Lower lobe of right lung (tissue), 2 donors: ENCODE measurements at regions not wholly inside any gene's neighbourhood (a gene's known extent, or its start where the extent isn't known, plus 50 kb on each side); places are given as distances from the start of the nearest gene placed in this dataset.

Experiments used
- ATAC-seq, 2 donors: fragments of 200-7000 bp; cut with Tn5 transposase; one replicate each; pipeline ENCODE4 v1.9.1; 2020 to 2022; ENCODE audit warnings: mild to moderate bottlenecking in 2 of 2, moderate library complexity in 2 of 2
- DNase-seq: peaks from one replicate; pipeline ENCODE4 v3.0.0-alpha.2; 2020
- H3K27ac ChIP-seq: fragments of 200-600 bp; one replicate; pipeline ENCODE4 v1.8.0; 2022
- H3K27me3 ChIP-seq: fragments of 200-600 bp; one replicate; pipeline ENCODE4 v1.8.0; 2022; ENCODE audit warnings: low read depth
- H3K36me3 ChIP-seq: fragments of 200-600 bp; one replicate; pipeline ENCODE4 v1.8.0; 2022; ENCODE audit warnings: mild to moderate bottlenecking
- H3K4me1 ChIP-seq: fragments of 200-600 bp; one replicate; pipeline ENCODE4 v1.8.0; 2022
- H3K4me3 ChIP-seq: fragments of 200-600 bp; one replicate; pipeline ENCODE4 v1.8.0; 2022; ENCODE audit warnings: mild to moderate bottlenecking
- H3K9me3 ChIP-seq: fragments of 200-600 bp; one replicate; pipeline ENCODE4 v1.8.0; 2022
- intact Hi-C: fragments of 100-400 bp; cut with DNase I; formaldehyde crosslinking; loops from one replicate; pipeline ENCODE4 v1.11.0; 2022
- TF ChIP-seq, protein P1 (sequence below): fragments of 200-600 bp; IDR thresholded peaks from one replicate; pipeline ENCODE4 v1.8.0; 2022; ENCODE audit warnings: antibody characterized with exemption, mild to moderate bottlenecking
- donor health status: DM: no; HTN: yes; CAD: no; lungs with severe emphysema.

DNA sequence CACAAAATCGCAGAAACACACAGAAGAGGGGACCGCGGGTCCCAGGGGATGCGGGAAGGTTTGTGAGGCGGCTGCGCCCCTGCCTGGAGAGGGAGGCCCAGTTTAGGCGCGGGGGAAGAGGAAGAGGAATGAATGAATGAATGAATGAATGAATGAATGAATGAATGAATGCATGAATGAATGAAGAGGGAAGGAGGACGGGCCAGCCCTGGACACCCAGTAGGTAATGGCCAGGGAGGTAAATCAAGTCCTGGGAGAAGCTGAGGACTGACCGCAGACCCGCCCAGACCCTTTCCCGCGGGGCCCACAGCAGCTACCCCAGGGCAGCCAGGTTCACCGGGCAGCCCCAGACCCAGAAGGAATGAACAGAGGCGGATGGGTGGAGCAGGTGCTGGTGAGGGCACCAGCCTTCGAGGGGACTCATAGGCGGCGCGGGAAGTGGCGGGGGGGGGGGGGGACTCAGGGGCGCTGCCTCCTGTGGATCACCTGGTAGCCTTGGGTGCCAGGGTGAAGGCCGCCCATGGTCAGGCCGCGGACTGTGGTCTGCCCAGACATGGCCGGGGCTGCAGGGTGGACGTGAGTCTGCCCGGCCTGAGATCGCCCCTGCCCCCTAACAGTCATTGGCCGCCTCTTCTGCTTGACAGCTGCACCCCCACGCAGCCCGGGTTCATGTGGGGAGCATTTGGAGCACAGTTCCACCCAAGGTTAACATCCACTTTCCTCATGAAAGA lies 192.0 kb upstream of the PDE10A start:
- intact Hi-C loops: no loop called here
- Histone ChIP-seq H3K27me3 (peaks cover 44% of the 10 kb centered on the region), H3K27ac (no peak overlapping the region), H3K36me3 (no peaks in the 10 kb centered on the region), H3K4me1 (peaks cover 3% of the 10 kb centered on the region), H3K4me3 (no peak overlapping the region), H3K9me3 (no peaks in the 10 kb centered on the region)
- ATAC-seq (no peak), DNase-seq (no peak)
- TF ChIP-seq, protein P1, sequence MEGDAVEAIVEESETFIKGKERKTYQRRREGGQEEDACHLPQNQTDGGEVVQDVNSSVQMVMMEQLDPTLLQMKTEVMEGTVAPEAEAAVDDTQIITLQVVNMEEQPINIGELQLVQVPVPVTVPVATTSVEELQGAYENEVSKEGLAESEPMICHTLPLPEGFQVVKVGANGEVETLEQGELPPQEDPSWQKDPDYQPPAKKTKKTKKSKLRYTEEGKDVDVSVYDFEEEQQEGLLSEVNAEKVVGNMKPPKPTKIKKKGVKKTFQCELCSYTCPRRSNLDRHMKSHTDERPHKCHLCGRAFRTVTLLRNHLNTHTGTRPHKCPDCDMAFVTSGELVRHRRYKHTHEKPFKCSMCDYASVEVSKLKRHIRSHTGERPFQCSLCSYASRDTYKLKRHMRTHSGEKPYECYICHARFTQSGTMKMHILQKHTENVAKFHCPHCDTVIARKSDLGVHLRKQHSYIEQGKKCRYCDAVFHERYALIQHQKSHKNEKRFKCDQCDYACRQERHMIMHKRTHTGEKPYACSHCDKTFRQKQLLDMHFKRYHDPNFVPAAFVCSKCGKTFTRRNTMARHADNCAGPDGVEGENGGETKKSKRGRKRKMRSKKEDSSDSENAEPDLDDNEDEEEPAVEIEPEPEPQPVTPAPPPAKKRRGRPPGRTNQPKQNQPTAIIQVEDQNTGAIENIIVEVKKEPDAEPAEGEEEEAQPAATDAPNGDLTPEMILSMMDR: no peak

DNA sequence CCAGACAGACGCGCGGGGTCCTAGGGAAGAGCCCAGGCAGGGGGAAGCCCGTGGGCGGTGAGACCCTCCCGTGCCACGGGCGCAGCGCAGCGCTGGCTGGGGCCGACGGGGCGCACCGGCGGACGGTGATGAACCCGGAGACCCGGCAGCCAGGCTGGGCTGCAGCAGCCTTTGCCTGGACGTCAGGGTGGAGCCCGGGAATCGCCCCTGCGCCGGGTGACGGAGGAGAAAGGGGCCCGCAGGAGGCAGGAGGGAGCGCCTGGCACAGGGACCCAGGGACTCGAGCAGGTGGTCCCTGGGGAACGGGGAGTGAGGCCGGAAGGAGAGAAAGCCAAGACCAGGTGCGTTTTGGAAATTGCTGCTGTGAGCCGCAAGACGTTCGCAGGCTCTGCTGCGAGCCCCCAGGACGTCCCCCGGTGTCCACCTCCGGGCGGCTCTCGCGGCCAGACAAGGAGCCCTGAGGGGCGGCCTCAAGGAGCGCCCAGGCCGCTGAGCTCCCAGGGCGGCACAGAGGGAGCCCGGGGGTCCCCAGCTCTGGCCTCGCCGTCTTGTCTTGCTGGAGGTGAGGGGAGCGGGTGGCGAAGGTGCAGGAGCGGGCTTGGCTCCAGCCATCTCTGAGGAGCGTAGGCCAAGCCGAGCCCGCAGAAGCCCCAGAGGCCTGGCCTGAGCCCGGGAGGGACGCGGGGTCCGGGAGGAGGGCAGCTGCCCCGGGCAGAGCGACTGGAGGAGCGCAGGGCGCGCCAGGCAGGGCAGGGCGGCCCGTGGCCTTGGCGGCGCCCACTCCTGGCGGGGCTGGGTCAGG lies 191.2 kb upstream of the PDE10A start:
- intact Hi-C loops: no loop called here
- peaks cover 48% of the 10 kb centered on the region for H3K27me3 ChIP-seq
- DNase-seq: no peak

DNA sequence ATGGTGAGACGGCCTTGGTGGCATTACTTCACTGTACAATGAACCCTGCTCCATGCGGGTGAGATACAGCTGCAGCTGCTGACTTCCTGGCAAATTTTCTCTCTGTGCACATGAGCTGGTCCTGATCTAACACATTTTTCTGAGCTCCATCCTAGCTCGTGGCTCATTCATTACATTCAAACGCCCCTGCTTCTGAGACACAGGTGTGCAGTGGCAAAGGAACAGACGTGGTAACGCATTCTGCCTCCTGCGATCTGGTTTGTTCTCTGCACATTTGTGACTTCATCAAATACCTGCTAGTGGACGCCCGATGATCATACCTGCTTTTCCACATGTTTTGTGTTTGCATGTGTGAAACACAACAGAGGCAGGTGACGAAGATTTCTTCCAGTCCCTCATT lies 189.6 kb upstream of the PDE10A start:
- no peaks in the 10 kb centered on the region for H3K36me3 ChIP-seq
- TF ChIP-seq, protein P1: no peak
- H3K27ac ChIP-seq: no peak overlapping the region
- H3K4me3 ChIP-seq: no peak overlapping the region
- ATAC-seq (no peak), DNase-seq (no peak)
- intact Hi-C loops: no loop called here
- H3K27me3 ChIP-seq: peaks cover 48% of the 10 kb centered on the region
- no peaks in the 10 kb centered on the region for H3K9me3 ChIP-seq
- peaks cover 5% of the 10 kb centered on the region for H3K4me1 ChIP-seq

More for the DNA sequence above, 191.2 kb upstream of the PDE10A start:
- ATAC-seq: no peak
- H3K36me3 ChIP-seq: no peaks in the 10 kb centered on the region
- TF ChIP-seq, protein P1: no peak
- H3K4me1 ChIP-seq: peaks cover 5% of the 10 kb centered on the region
- no peak overlapping the region for H3K27ac ChIP-seq
- H3K9me3 ChIP-seq: no peaks in the 10 kb centered on the region
- no peak overlapping the region for H3K4me3 ChIP-seq

DNA sequence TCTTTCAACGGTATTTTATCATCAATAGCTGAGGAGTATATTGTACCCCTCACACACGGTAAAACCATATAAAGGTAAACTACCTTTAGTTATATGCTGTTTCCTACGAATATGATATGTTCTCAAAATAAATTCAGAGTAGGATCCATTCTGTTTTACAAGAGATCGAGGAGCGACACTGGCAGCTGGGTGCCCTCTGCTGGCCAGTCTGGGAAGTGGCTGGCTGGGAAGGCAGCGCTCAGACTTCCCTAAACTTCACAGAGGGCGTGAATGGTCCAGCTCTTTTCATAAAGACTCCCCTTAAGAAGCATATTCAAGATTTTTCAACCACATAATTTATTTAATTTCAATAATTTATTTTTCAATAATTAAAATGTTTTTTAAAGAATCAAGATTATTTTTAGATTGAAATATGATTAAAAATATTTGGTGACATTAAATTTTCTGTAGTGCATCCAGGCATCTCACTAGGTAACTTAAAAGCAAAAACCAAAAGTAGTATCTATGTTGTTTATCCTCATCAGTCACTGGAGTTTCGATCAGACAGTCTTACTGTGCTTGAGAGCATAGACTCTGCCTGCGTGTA lies 187.5 kb upstream of the PDE10A start:
- H3K27me3 ChIP-seq: peaks cover 56% of the 10 kb centered on the region
- H3K36me3 ChIP-seq: no peaks in the 10 kb centered on the region
- H3K27ac ChIP-seq: no peak overlapping the region
- TF ChIP-seq, protein P1: peak; percentile 100
- H3K4me1 ChIP-seq: peaks cover 5% of the 10 kb centered on the region
- intact Hi-C loops: no loop called here
- no peaks in the 10 kb centered on the region for H3K9me3 ChIP-seq
- H3K4me3 ChIP-seq: no peak overlapping the region
- peak; percentile 75 for DNase-seq
- peak; percentile 83 to 89 for ATAC-seq

DNA sequence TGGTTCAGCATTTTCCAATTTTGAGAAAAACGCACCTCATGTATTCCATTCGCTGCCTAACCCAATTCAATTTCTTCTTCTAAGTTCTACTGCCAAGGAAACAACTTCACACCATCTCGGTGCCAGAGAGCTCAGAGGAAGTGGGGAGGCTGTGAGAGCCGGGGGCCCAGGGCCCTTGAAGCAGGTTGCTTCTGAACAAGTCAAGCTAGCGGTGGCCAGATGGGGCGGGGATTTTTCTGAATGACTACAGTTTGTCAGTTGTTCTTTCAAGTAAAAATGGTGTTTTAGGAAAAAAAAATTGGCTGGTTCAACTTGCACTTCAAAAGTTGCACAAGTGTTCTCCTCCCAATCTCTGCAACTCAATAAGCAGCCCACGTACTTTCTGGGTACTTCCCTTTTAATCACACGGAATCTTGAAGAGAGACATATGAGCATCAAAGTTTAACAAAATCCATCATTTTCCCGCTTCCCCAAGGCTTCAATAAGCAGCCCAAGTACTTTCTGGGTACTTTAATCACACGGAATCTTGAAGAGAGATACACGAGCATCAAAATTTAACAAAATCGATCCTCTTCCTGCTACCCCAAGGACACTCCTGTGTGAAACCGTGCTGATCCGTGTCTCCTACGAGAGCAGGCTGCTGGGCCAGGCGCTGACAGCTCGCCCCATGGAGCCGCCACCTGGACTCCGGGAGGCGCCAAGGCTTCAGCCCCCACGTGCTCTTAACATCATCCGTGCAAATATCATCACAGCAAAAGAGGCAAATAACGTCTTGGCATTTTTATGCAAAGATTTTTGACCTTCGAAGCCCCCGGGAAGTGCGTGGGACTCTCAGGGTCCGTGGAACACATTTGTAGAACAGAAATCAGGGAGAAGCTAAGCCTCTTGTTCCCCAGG lies 186.7 kb upstream of the PDE10A start:
- peaks cover 5% of the 10 kb centered on the region for H3K4me1 ChIP-seq
- no peak for DNase-seq
- peak in 1 of 2 donors; percentile 63 for ATAC-seq
- H3K4me3 ChIP-seq: no peak overlapping the region
- no peak overlapping the region for H3K27ac ChIP-seq
- intact Hi-C loops: loop anchor here (10.0 kb wide), 1 partner anchor 115 kb away; no protein-coding TSS in a partner anchor
- TF ChIP-seq, protein P1: no peak
- H3K27me3 ChIP-seq: peaks cover 50% of the 10 kb centered on the region
- no peaks in the 10 kb centered on the region for H3K9me3 ChIP-seq
- no peaks in the 10 kb centered on the region for H3K36me3 ChIP-seq
